WERI-Rb-1 (cell line): ENCODE measurements at regions not wholly inside any gene's neighbourhood (a gene's known extent, or its start where the extent isn't known, plus 50 kb on each side); places are given as distances from the start of the nearest gene placed in this dataset.

Source experiments
- DNase-seq: peaks from one replicate; pipeline ENCODE4 v3.0.0-alpha.2; 2020
- H3K27ac ChIP-seq: fragments of 250-450 bp; sonication (Bioruptor Pico); 2 replicates; pipeline ENCODE4 v1.5.1; 2020; ENCODE audit warnings: mild to moderate bottlenecking, moderate library complexity
- H3K27me3 ChIP-seq: fragments of 250-450 bp; sonication (Bioruptor Pico); 2 replicates; pipeline ENCODE4 v1.5.1; 2021; ENCODE audit warnings: mild to moderate bottlenecking, low read depth, moderate library complexity; ENCODE audit not compliant: insufficient read depth, severe bottlenecking
- H3K36me3 ChIP-seq: fragments of 250-450 bp; sonication (Bioruptor Pico); 2 replicates; pipeline ENCODE4 v1.5.1; 2020; ENCODE audit warnings: mild to moderate bottlenecking, moderate library complexity
- H3K4me3 ChIP-seq: 2 replicates; pipeline ENCODE4 v1.5.1; 2011; ENCODE audit warnings: low read depth, mild to moderate bottlenecking, control low read depth, low read length
- H3K9me3 ChIP-seq: fragments of 250-450 bp; sonication (Bioruptor Pico); 2 replicates; pipeline ENCODE4 v1.5.1; 2021; ENCODE audit warnings: mild to moderate bottlenecking, moderate library complexity; ENCODE audit not compliant: severe bottlenecking
- CTCF ChIP-seq: IDR thresholded peaks from 2 replicates; pipeline ENCODE4 v1.5.1; 2011; ENCODE audit warnings: low read depth, mild to moderate bottlenecking, control low read depth, inconsistent platforms, low read length

GRCh38 chr3:69560818-69561217, 174.9 kb upstream of the FRMD4B start:
- no peaks in the 10 kb centered on the region for H3K9me3 ChIP-seq
- no peak overlapping the region for H3K4me3 ChIP-seq
- H3K36me3 ChIP-seq, result no peaks in the 10 kb centered on the region
- H3K27ac ChIP-seq, result no peak overlapping the region
- no peak for TF ChIP-seq CTCF
- no peaks in the 10 kb centered on the region for H3K27me3 ChIP-seq
- no peak for DNase-seq

GRCh38 chr3:69560116-69560515, 174.2 kb upstream of the FRMD4B start:
- no peaks in the 10 kb centered on the region for H3K36me3 ChIP-seq
- H3K27me3 ChIP-seq, result no peaks in the 10 kb centered on the region
- H3K27ac ChIP-seq, result no peak overlapping the region
- H3K4me3 ChIP-seq, result no peak overlapping the region
- H3K9me3 ChIP-seq, result no peaks in the 10 kb centered on the region
- TF ChIP-seq CTCF, result no peak
- DNase-seq, result no peak

- no peak overlapping the region for H3K27ac ChIP-seq
- TF ChIP-seq CTCF, result no peak
- DNase-seq, result no peak
- no peaks in the 10 kb centered on the region for H3K9me3 ChIP-seq
- no peaks in the 10 kb centered on the region for H3K27me3 ChIP-seq
- H3K4me3 ChIP-seq, result no peak overlapping the region
- H3K36me3 ChIP-seq, result no peaks in the 10 kb centered on the region
Observed at GRCh38 chr3:69558912-69559311, 173.0 kb upstream of the FRMD4B start.

- H3K4me3 ChIP-seq, result no peak overlapping the region
- no peak overlapping the region for H3K27ac ChIP-seq
- no peaks in the 10 kb centered on the region for H3K9me3 ChIP-seq
- no peak for TF ChIP-seq CTCF
- no peaks in the 10 kb centered on the region for H3K36me3 ChIP-seq
- no peak for DNase-seq
- H3K27me3 ChIP-seq, result no peaks in the 10 kb centered on the region
Observed at GRCh38 chr3:69554576-69554975, 168.7 kb upstream of the FRMD4B start.

GRCh38 chr3:69553888-69554287, 168.0 kb upstream of the FRMD4B start:
- no peak overlapping the region for H3K27ac ChIP-seq
- no peaks in the 10 kb centered on the region for H3K36me3 ChIP-seq
- no peak overlapping the region for H3K4me3 ChIP-seq
- H3K27me3 ChIP-seq, result no peaks in the 10 kb centered on the region
- H3K9me3 ChIP-seq, result no peaks in the 10 kb centered on the region
- TF ChIP-seq CTCF, result no peak
- DNase-seq, result no peak

- DNase-seq, result no peak
- Histone ChIP-seq H3K4me3 (no peak overlapping the region), H3K27ac (no peak overlapping the region), H3K36me3 (no peaks in the 10 kb centered on the region), H3K9me3 (no peaks in the 10 kb centered on the region), H3K27me3 (peaks cover 15% of the 10 kb centered on the region)
- no peak for TF ChIP-seq CTCF
Observed at GRCh38 chr3:69547461-69547880, 161.6 kb upstream of the FRMD4B start.
